AG04450 (cell line): ENCODE measurements at regions not wholly inside any gene's neighbourhood (a gene's known extent, or its start where the extent isn't known, plus 50 kb on each side); places are given as distances from the start of the nearest gene placed in this dataset.

Source experiments
- CTCF ChIA-PET: fragments of 300-600, 350-600 bp; formaldehyde crosslinking; extraction: SDS; loops from one replicate; lab custom pipeline; 2022; ENCODE audit warnings: antibody characterized with exemption, inconsistent platforms; lab: Charles Lee
- POLR2A ChIA-PET: fragments of 350-600 bp; formaldehyde crosslinking; extraction: SDS; loops from one replicate; lab custom pipeline; 2021; ENCODE audit warnings: antibody characterized with exemption, inconsistent platforms; lab: Yijun Ruan, JAX
- DNase-seq: peaks from one replicate; pipeline ENCODE4 v3.0.0-alpha.2; 2011; ENCODE audit warnings: low read depth, low spot score
- H3K27ac ChIP-seq: one replicate; pipeline ENCODE4 v1.5.1; 2012; ENCODE audit warnings: low read depth, low read length, control low read depth
- H3K27me3 ChIP-seq: one replicate; pipeline ENCODE4 v1.6.0; 2012; ENCODE audit warnings: low read length; ENCODE audit not compliant: control insufficient read depth, insufficient read depth
- H3K4me3 ChIP-seq: 2 replicates; pipeline ENCODE4 v1.5.1; 2011; ENCODE audit warnings: mild to moderate bottlenecking, low read depth, low read length, control low read depth
- H3K9me3 ChIP-seq: 2 replicates; pipeline ENCODE4 v1.5.1; 2012; ENCODE audit warnings: low read length; ENCODE audit not compliant: control insufficient read depth, insufficient read depth
- TF ChIP-seq, protein P1 (sequence below): IDR thresholded peaks from 2 replicates; pipeline ENCODE4 v1.5.1; 2011; ENCODE audit warnings: low read depth, low read length, control low read depth, inconsistent platforms

DNA sequence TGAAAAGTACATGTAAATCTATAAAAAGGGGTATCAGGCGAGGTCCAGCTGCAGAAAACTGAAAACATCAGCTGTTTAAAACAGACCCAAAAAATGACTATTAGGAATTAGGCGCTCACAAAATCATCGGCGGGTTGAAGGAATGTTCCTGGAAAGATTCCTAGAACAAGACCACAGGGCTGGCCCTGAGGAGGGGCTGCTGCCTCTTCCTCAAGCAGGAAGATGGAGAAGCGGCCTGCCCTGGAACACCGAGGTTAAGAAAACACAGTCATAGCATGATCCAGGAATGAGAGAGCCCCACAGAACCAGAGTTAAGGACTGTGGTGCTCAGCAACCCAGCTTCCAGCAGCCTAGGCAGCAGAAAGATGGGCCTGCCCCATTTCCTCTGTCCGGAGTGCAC is 78.4 kb downstream of the C11orf91 start:
- no peak overlapping the region for H3K27ac ChIP-seq
- no peak overlapping the region for H3K4me3 ChIP-seq
- no peak for DNase-seq
- TF ChIP-seq, protein P1, sequence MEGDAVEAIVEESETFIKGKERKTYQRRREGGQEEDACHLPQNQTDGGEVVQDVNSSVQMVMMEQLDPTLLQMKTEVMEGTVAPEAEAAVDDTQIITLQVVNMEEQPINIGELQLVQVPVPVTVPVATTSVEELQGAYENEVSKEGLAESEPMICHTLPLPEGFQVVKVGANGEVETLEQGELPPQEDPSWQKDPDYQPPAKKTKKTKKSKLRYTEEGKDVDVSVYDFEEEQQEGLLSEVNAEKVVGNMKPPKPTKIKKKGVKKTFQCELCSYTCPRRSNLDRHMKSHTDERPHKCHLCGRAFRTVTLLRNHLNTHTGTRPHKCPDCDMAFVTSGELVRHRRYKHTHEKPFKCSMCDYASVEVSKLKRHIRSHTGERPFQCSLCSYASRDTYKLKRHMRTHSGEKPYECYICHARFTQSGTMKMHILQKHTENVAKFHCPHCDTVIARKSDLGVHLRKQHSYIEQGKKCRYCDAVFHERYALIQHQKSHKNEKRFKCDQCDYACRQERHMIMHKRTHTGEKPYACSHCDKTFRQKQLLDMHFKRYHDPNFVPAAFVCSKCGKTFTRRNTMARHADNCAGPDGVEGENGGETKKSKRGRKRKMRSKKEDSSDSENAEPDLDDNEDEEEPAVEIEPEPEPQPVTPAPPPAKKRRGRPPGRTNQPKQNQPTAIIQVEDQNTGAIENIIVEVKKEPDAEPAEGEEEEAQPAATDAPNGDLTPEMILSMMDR, result no peak
- ChIA-PET POLR2A (no interaction called here), CTCF (no interaction called here)
- no peaks in the 10 kb centered on the region for H3K27me3 ChIP-seq
- no peaks in the 10 kb centered on the region for H3K9me3 ChIP-seq

DNA sequence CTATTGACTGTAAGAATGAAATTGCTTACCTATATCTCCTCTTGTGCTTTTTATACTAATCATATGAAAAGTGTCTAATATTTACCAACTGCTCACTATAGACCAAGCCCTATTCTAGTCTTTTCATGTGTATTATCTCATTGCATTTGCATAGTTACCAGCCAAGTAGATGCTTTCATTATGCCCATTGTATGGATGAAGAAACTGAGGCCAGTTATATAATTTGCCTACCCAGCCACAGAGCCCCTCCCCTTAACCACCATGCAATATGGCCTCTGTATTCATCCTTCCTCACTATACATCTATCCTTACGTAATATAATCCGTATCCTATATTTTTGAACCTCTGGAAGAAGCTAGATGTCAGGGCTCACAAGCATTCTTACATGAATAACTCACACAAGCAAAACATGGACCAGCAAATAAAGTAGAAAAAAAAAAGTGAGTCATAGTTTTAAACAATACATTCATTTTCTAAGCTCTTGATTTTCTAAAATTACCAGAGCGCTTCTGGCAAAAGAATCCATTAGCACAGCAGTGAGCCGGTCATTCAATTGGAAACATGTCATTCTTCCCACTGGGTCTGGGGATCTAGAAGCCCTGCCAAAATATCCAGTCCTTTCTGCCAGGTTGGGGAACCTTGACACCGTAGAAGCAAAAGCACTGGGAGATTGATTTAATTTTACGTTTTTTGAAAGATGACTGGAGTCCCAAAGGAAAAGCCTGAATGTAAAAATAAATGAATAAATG is 80.0 kb downstream of the C11orf91 start:
- TF ChIP-seq, protein P1, result no peak
- POLR2A ChIA-PET, result interaction anchor here (1.0 kb wide), 1 partner anchor 13 kb away, joined by 4 read pairs; no protein-coding TSS in a partner anchor

DNA sequence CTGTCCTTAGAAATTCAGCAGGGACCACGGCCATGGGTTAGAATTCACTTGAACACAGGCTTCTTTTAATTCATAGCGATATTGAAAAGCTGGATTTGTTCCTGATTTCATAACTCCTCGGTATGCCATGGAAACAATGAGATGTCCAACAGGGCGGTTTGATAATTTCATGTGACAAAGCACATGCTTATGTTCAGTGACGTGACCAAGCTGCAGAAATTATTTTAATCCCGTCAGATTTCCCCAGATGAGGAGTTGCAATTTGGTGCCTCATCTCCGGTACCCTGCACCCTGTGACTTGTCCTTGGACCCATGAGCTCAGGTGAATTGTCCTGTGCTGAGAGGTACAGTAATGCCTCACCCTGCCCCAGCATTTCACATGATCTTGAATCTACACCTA is 81.7 kb downstream of the C11orf91 start:
- TF ChIP-seq, protein P1, result no peak
- no peak for DNase-seq
- Histone ChIP-seq H3K27me3 (no peaks in the 10 kb centered on the region), H3K27ac (no peak overlapping the region), H3K9me3 (no peaks in the 10 kb centered on the region), H3K4me3 (no peak overlapping the region)
- ChIA-PET CTCF (no interaction called here), POLR2A (no interaction called here)

More for the DNA sequence above, 80.0 kb downstream of the C11orf91 start:
- Histone ChIP-seq H3K27me3 (no peaks in the 10 kb centered on the region), H3K9me3 (no peaks in the 10 kb centered on the region), H3K27ac (no peak overlapping the region), H3K4me3 (no peak overlapping the region)
- CTCF ChIA-PET, result interaction anchor here (0.6 kb wide), 1 partner anchor 122 kb away, joined by 5 read pairs; no protein-coding TSS in a partner anchor
- DNase-seq, result no peak

DNA sequence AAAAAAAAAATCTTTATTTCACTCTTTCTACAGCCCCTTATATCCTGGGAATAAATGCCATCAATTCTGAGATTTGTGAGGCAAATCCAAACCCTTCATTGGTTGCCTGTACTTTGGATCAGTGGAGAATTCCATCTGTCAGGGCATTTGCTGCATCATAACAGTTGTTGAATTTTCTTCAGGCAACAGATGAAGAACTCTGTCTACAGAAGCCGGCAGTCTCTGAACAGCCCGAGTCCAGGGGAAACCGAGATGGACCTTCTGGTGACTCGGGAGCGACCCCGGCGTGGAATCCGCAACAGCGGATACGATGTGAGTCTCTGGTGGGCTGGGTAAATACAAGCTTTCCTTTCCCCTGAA is 82.3 kb downstream of the C11orf91 start:
- POLR2A ChIA-PET, result no interaction called here
- TF ChIP-seq, protein P1, result no peak
- Histone ChIP-seq H3K4me3 (no peak overlapping the region), H3K27me3 (no peaks in the 10 kb centered on the region), H3K9me3 (no peaks in the 10 kb centered on the region), H3K27ac (no peak overlapping the region)
- CTCF ChIA-PET, result no interaction called here
- no peak for DNase-seq

DNA sequence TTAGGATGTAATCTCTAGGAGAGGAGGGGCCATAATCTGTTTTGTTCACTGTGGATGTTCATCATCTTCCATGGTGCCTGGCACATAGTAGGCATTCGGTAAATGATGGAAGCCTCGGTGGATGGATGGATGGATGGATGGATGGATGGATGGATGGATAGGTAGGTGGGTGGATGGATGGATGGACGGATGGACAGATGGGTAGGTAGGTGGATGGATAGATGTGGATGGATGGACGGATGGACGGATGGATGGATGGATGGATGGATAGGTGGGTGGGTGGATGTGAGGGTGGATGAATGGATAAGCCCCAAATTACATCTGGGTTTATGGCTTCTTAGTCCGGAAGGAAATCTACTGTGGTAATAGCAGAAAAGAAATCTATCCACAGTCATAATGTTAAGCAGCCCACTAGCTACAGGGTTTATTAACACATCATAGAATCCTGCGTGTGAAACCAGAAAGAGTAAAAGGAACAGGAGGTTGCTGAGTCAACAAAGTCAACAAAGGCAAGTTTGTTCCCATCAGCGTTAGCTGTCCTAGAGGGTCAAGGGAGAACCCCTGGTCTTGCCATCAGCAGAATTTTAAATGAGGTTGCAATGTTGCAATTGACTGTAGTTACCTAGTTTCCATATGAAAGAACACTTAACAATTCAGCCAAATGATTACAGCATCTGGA is 82.8 kb downstream of the C11orf91 start:
- Histone ChIP-seq H3K27ac (no peak overlapping the region), H3K9me3 (no peaks in the 10 kb centered on the region), H3K4me3 (no peak overlapping the region), H3K27me3 (no peaks in the 10 kb centered on the region)
- ChIA-PET POLR2A (no interaction called here), CTCF (interaction anchor here (0.6 kb wide), 1 partner anchor 547 kb away, joined by 4 read pairs; no protein-coding TSS in a partner anchor)
- TF ChIP-seq, protein P1, result no peak
- DNase-seq, result no peak
